ENCODE measurements at regions not wholly inside any gene's neighbourhood (a gene's known extent, or its start where the extent isn't known, plus 50 kb on each side); places are given as distances from the start of the nearest gene placed in this dataset.

- no peaks in the 10 kb centered on the region for H3K4me1 ChIP-seq
- WGBS, 2 donors = 77 to 79% methylated on average over 6 of the region's 6 CpGs
- no peaks in the 10 kb centered on the region for H3K9me3 ChIP-seq
Measured at GRCh38 chr3:76889911-76890310, 150.0 kb upstream of the ROBO2 start.

GRCh38 chr3:76897076-76897475 lies 142.8 kb upstream of the ROBO2 start:
- Histone ChIP-seq H3K9me3 (no peaks in the 10 kb centered on the region), H3K4me3 (no peak overlapping the region), H3K4me1 (no peaks in the 10 kb centered on the region), H3K36me3 (no peaks in the 10 kb centered on the region), H3K27ac (no peak overlapping the region), H3K27me3 (no peaks in the 10 kb centered on the region)
- TF ChIP-seq, protein P1, sequence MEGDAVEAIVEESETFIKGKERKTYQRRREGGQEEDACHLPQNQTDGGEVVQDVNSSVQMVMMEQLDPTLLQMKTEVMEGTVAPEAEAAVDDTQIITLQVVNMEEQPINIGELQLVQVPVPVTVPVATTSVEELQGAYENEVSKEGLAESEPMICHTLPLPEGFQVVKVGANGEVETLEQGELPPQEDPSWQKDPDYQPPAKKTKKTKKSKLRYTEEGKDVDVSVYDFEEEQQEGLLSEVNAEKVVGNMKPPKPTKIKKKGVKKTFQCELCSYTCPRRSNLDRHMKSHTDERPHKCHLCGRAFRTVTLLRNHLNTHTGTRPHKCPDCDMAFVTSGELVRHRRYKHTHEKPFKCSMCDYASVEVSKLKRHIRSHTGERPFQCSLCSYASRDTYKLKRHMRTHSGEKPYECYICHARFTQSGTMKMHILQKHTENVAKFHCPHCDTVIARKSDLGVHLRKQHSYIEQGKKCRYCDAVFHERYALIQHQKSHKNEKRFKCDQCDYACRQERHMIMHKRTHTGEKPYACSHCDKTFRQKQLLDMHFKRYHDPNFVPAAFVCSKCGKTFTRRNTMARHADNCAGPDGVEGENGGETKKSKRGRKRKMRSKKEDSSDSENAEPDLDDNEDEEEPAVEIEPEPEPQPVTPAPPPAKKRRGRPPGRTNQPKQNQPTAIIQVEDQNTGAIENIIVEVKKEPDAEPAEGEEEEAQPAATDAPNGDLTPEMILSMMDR (IDR thresholded peaks at IDR 0.05) = no peak
- TF ChIP-seq POLR2AphosphoS5 (IDR thresholded peaks at IDR 0.05) = no peak
- no peak for TF ChIP-seq EP300 (IDR thresholded peaks at IDR 0.05)
- TF ChIP-seq POLR2A (IDR thresholded peaks at IDR 0.05) = no peak
- WGBS, 2 donors = 64 to 65% methylated on average over 2 of the region's 2 CpGs
- no peak for ATAC-seq (ENCODE audit: low FRiP score in 2 of 2)
- no peak for DNase-seq

More at GRCh38 chr3:76889911-76890310, 150.0 kb upstream of the ROBO2 start:
- no peak for DNase-seq
- no peaks in the 10 kb centered on the region for H3K36me3 ChIP-seq
- no peak for ATAC-seq (ENCODE audit: low FRiP score in 2 of 2)
- H3K27me3 ChIP-seq = no peaks in the 10 kb centered on the region
- H3K4me3 ChIP-seq = no peak overlapping the region
- TF ChIP-seq POLR2A (IDR thresholded peaks at IDR 0.05) = no peak
- no peak overlapping the region for H3K27ac ChIP-seq

DNA sequence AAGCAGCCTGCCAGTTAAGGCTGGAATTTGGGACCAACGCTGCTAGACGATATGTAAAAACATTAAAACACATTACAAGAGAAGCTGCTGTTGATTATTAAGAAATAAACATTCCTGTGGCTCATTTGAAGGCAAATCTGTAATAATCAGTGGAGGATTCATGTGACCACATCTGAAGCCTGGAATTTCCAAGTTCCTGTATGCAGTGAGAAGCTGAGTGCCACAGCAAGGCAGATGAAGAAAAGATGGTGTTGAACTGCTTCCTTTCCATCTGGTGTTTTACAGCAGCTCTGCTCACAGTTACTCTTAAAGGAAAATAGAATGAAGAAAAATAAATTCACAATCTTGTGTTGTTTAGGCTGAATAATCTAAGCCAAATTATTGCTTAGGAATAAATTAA lies 139.3 kb upstream of the ROBO2 start:
- WGBS, 2 donors = 73 to 78% methylated on average over 2 of the region's 2 CpGs
- Histone ChIP-seq H3K36me3 (no peaks in the 10 kb centered on the region), H3K9me3 (no peaks in the 10 kb centered on the region), H3K4me3 (no peak overlapping the region), H3K27me3 (no peaks in the 10 kb centered on the region), H3K27ac (no peak overlapping the region), H3K4me1 (no peaks in the 10 kb centered on the region)
- no peak for ATAC-seq (ENCODE audit: low FRiP score in 2 of 2)
- TF ChIP-seq, protein P1 (IDR thresholded peaks at IDR 0.05) = no peak
- TF ChIP-seq EP300 (IDR thresholded peaks at IDR 0.05) (no peak), POLR2AphosphoS5 (IDR thresholded peaks at IDR 0.05) (no peak), POLR2A (IDR thresholded peaks at IDR 0.05) (no peak)
- no peak for DNase-seq

DNA sequence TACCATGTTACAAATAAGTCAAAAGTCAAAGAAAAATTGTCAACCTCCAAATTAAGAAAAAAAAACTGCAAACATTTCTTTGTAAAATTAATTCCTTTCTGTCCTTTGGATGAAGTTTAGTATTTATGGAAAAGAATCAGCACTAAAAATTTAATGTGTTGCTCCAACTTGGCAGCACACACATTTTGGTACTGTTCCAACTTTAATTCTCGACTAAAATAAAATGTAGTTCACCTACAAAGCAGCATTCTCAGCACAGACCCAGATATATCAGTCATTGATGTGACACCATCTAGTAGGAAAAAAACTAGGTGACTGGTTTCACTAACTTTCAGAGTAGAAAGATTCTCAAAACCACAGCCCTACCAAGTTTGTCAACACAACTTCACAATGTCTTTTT lies 131.7 kb upstream of the ROBO2 start:
- Histone ChIP-seq H3K4me3 (no peak overlapping the region), H3K27me3 (no peaks in the 10 kb centered on the region), H3K36me3 (no peaks in the 10 kb centered on the region), H3K9me3 (no peaks in the 10 kb centered on the region), H3K27ac (no peak overlapping the region), H3K4me1 (no peaks in the 10 kb centered on the region)
- 40 to 46% methylated on average over 1 of the region's 1 CpG for WGBS, 2 donors
- no peak for DNase-seq
- TF ChIP-seq, protein P1 (IDR thresholded peaks at IDR 0.05) = no peak
- TF ChIP-seq POLR2AphosphoS5 (IDR thresholded peaks at IDR 0.05) (no peak), EP300 (IDR thresholded peaks at IDR 0.05) (no peak), POLR2A (IDR thresholded peaks at IDR 0.05) (no peak)
- no peak for ATAC-seq (ENCODE audit: low FRiP score in 2 of 2)

DNA sequence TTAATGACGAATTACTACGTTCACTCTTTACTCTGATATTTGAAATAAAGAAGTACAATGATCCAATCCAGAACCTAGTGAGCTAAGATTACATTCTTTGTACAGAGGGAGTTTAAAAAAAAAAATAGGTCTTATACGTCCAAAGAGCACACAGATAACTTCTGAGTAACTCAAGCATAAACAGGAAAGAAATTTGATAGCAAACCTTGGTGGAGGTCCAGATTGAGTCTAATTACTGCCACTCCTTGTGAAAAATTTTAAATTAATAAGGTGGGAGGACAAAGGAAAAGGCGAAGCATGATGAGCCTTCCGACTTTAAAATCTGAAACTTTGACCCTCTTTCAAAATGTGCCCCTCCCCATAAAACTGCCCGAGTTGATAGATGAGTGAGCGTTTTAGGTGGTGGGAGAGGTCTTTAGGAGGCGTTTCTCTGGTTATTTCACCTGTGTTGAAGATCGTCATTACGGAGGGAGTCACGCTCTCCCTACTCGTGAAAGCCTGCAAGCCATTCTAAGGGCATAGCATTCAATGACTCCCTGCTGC lies 127.0 kb upstream of the ROBO2 start:
- 67 to 74% methylated on average over 12 of the region's 12 CpGs for WGBS, 2 donors
- H3K36me3 ChIP-seq = no peaks in the 10 kb centered on the region
- TF ChIP-seq POLR2A (IDR thresholded peaks at IDR 0.05) (no peak), EP300 (IDR thresholded peaks at IDR 0.05) (no peak), POLR2AphosphoS5 (IDR thresholded peaks at IDR 0.05) (no peak)
- TF ChIP-seq, protein P1 (IDR thresholded peaks at IDR 0.05) = no peak
- no peaks in the 10 kb centered on the region for H3K4me1 ChIP-seq
- H3K27me3 ChIP-seq = no peaks in the 10 kb centered on the region
- no peak overlapping the region for H3K4me3 ChIP-seq
- DNase-seq = no peak
- H3K9me3 ChIP-seq = no peaks in the 10 kb centered on the region
- H3K27ac ChIP-seq = no peak overlapping the region
- ATAC-seq (ENCODE audit: low FRiP score in 2 of 2) = no peak
